ENCODE measurements at regions not wholly inside any gene's neighbourhood (a gene's known extent, or its start where the extent isn't known, plus 50 kb on each side); places are given as distances from the start of the nearest gene placed in this dataset.

- no peaks in the 10 kb centered on the region for H3K9me3 Mint-ChIP-seq
Observed at GRCh38 chr5:164175083-164175482, 669.7 kb downstream of the MAT2B start.

GRCh38 chr5:164179406-164179805, 674.0 kb downstream of the MAT2B start:
- no peaks in the 10 kb centered on the region for H3K36me3 Mint-ChIP-seq (ENCODE audit: low read depth)
- H3K27me3 Mint-ChIP-seq (ENCODE audit: low read depth) = no peaks in the 10 kb centered on the region
- H3K4me1 Mint-ChIP-seq (ENCODE audit: low read depth) = no peaks in the 10 kb centered on the region
- no peak overlapping the region for H3K4me3 Mint-ChIP-seq
- no peak overlapping the region for H3K27ac Mint-ChIP-seq
- no peaks in the 10 kb centered on the region for H3K9me3 Mint-ChIP-seq
- DNase-seq (ENCODE audit: low spot score) = no peak

More at GRCh38 chr5:164175083-164175482, 669.7 kb downstream of the MAT2B start:
- H3K27me3 Mint-ChIP-seq (ENCODE audit: low read depth) = no peaks in the 10 kb centered on the region
- no peak for DNase-seq (ENCODE audit: low spot score)
- H3K4me1 Mint-ChIP-seq (ENCODE audit: low read depth) = no peaks in the 10 kb centered on the region
- no peak overlapping the region for H3K27ac Mint-ChIP-seq
- no peak overlapping the region for H3K4me3 Mint-ChIP-seq
- no peaks in the 10 kb centered on the region for H3K36me3 Mint-ChIP-seq (ENCODE audit: low read depth)

GRCh38 chr5:164181604-164182003, 676.2 kb downstream of the MAT2B start:
- no peaks in the 10 kb centered on the region for H3K9me3 Mint-ChIP-seq
- H3K4me3 Mint-ChIP-seq = no peak overlapping the region
- DNase-seq (ENCODE audit: low spot score) = no peak
- no peaks in the 10 kb centered on the region for H3K27me3 Mint-ChIP-seq (ENCODE audit: low read depth)
- H3K4me1 Mint-ChIP-seq (ENCODE audit: low read depth) = no peaks in the 10 kb centered on the region
- no peaks in the 10 kb centered on the region for H3K36me3 Mint-ChIP-seq (ENCODE audit: low read depth)
- H3K27ac Mint-ChIP-seq = no peak overlapping the region

GRCh38 chr5:164184158-164184557, 678.7 kb downstream of the MAT2B start:
- Mint-ChIP-seq H3K4me3 (no peak overlapping the region), H3K4me1 (ENCODE audit: low read depth) (no peaks in the 10 kb centered on the region), H3K27ac (no peak overlapping the region), H3K27me3 (ENCODE audit: low read depth) (no peaks in the 10 kb centered on the region), H3K36me3 (ENCODE audit: low read depth) (no peaks in the 10 kb centered on the region), H3K9me3 (no peaks in the 10 kb centered on the region)
- DNase-seq (ENCODE audit: low spot score) = no peak

- Mint-ChIP-seq H3K36me3 (ENCODE audit: low read depth) (no peaks in the 10 kb centered on the region), H3K27ac (no peak overlapping the region), H3K27me3 (ENCODE audit: low read depth) (no peaks in the 10 kb centered on the region), H3K4me3 (no peak overlapping the region), H3K4me1 (ENCODE audit: low read depth) (no peaks in the 10 kb centered on the region), H3K9me3 (no peaks in the 10 kb centered on the region)
- DNase-seq (ENCODE audit: low spot score) = no peak
Observed at GRCh38 chr5:164185000-164185399, 679.6 kb downstream of the MAT2B start.

- H3K4me1 Mint-ChIP-seq (ENCODE audit: low read depth) = no peaks in the 10 kb centered on the region
- DNase-seq (ENCODE audit: low spot score) = no peak
- H3K27me3 Mint-ChIP-seq (ENCODE audit: low read depth) = no peaks in the 10 kb centered on the region
- no peak overlapping the region for H3K4me3 Mint-ChIP-seq
- no peaks in the 10 kb centered on the region for H3K36me3 Mint-ChIP-seq (ENCODE audit: low read depth)
- H3K9me3 Mint-ChIP-seq = no peaks in the 10 kb centered on the region
- no peak overlapping the region for H3K27ac Mint-ChIP-seq
Observed at GRCh38 chr5:164186550-164186949, 681.1 kb downstream of the MAT2B start.

- Mint-ChIP-seq H3K4me1 (ENCODE audit: low read depth) (no peaks in the 10 kb centered on the region), H3K4me3 (no peak overlapping the region)
- DNase-seq (ENCODE audit: low spot score) = no peak
Observed at GRCh38 chr5:164187785-164188184, 682.4 kb downstream of the MAT2B start.

GRCh38 chr5:164188733-164189148, 683.3 kb downstream of the MAT2B start:
- no peaks in the 10 kb centered on the region for H3K4me1 Mint-ChIP-seq (ENCODE audit: low read depth)
- H3K9me3 Mint-ChIP-seq = peaks cover 1% of the 10 kb centered on the region
- no peak for DNase-seq (ENCODE audit: low spot score)
- H3K36me3 Mint-ChIP-seq (ENCODE audit: low read depth) = no peaks in the 10 kb centered on the region
- no peak overlapping the region for H3K4me3 Mint-ChIP-seq
- no peaks in the 10 kb centered on the region for H3K27me3 Mint-ChIP-seq (ENCODE audit: low read depth)
- H3K27ac Mint-ChIP-seq = no peak overlapping the region

More at GRCh38 chr5:164187785-164188184, 682.4 kb downstream of the MAT2B start:
- Mint-ChIP-seq H3K27me3 (ENCODE audit: low read depth) (no peaks in the 10 kb centered on the region), H3K36me3 (ENCODE audit: low read depth) (no peaks in the 10 kb centered on the region), H3K9me3 (no peaks in the 10 kb centered on the region), H3K27ac (no peak overlapping the region)

- no peak for DNase-seq (ENCODE audit: low spot score)
- H3K27ac Mint-ChIP-seq = no peak overlapping the region
- H3K4me1 Mint-ChIP-seq (ENCODE audit: low read depth) = no peaks in the 10 kb centered on the region
- peaks cover 12% of the 10 kb centered on the region for H3K9me3 Mint-ChIP-seq
- H3K27me3 Mint-ChIP-seq (ENCODE audit: low read depth) = no peaks in the 10 kb centered on the region
- H3K4me3 Mint-ChIP-seq = no peak overlapping the region
- no peaks in the 10 kb centered on the region for H3K36me3 Mint-ChIP-seq (ENCODE audit: low read depth)
Observed at GRCh38 chr5:164191240-164191639, 685.8 kb downstream of the MAT2B start.

GRCh38 chr5:164202338-164202737, 696.9 kb downstream of the MAT2B start:
- no peak for DNase-seq (ENCODE audit: low spot score)
- Mint-ChIP-seq H3K9me3 (no peaks in the 10 kb centered on the region), H3K27me3 (ENCODE audit: low read depth) (no peaks in the 10 kb centered on the region), H3K36me3 (ENCODE audit: low read depth) (no peaks in the 10 kb centered on the region), H3K27ac (no peak overlapping the region), H3K4me3 (no peak overlapping the region), H3K4me1 (ENCODE audit: low read depth) (no peaks in the 10 kb centered on the region)

GRCh38 chr5:164203581-164204225, 698.3 kb downstream of the MAT2B start:
- Mint-ChIP-seq H3K27ac (no peak overlapping the region), H3K4me3 (no peak overlapping the region), H3K4me1 (ENCODE audit: low read depth) (no peaks in the 10 kb centered on the region), H3K9me3 (no peaks in the 10 kb centered on the region), H3K36me3 (ENCODE audit: low read depth) (no peaks in the 10 kb centered on the region), H3K27me3 (ENCODE audit: low read depth) (no peaks in the 10 kb centered on the region)
- DNase-seq (ENCODE audit: low spot score) = no peak

GRCh38 chr5:164204338-164204946, 699.0 kb downstream of the MAT2B start:
- no peaks in the 10 kb centered on the region for H3K27me3 Mint-ChIP-seq (ENCODE audit: low read depth)
- DNase-seq (ENCODE audit: low spot score) = no peak
- H3K36me3 Mint-ChIP-seq (ENCODE audit: low read depth) = no peaks in the 10 kb centered on the region
- no peak overlapping the region for H3K4me3 Mint-ChIP-seq
- H3K9me3 Mint-ChIP-seq = no peaks in the 10 kb centered on the region
- no peak overlapping the region for H3K27ac Mint-ChIP-seq
- H3K4me1 Mint-ChIP-seq (ENCODE audit: low read depth) = no peaks in the 10 kb centered on the region

- H3K9me3 Mint-ChIP-seq = peaks cover 4% of the 10 kb centered on the region
- no peaks in the 10 kb centered on the region for H3K27me3 Mint-ChIP-seq (ENCODE audit: low read depth)
- H3K36me3 Mint-ChIP-seq (ENCODE audit: low read depth) = no peaks in the 10 kb centered on the region
- H3K4me1 Mint-ChIP-seq (ENCODE audit: low read depth) = no peaks in the 10 kb centered on the region
- no peak overlapping the region for H3K4me3 Mint-ChIP-seq
- DNase-seq (ENCODE audit: low spot score) = no peak
- H3K27ac Mint-ChIP-seq = no peak overlapping the region
Observed at GRCh38 chr5:164206196-164206595, 700.8 kb downstream of the MAT2B start.

GRCh38 chr5:164207646-164208045, 702.2 kb downstream of the MAT2B start:
- Mint-ChIP-seq H3K36me3 (ENCODE audit: low read depth) (no peaks in the 10 kb centered on the region), H3K27ac (no peak overlapping the region), H3K27me3 (ENCODE audit: low read depth) (no peaks in the 10 kb centered on the region), H3K4me3 (no peak overlapping the region), H3K4me1 (ENCODE audit: low read depth) (no peaks in the 10 kb centered on the region), H3K9me3 (peaks cover 4% of the 10 kb centered on the region)
- no peak for DNase-seq (ENCODE audit: low spot score)

GRCh38 chr5:164210491-164210890, 705.1 kb downstream of the MAT2B start:
- H3K9me3 Mint-ChIP-seq = peaks cover 4% of the 10 kb centered on the region

More at GRCh38 chr5:164210491-164210890, 705.1 kb downstream of the MAT2B start:
- Mint-ChIP-seq H3K4me1 (ENCODE audit: low read depth) (no peaks in the 10 kb centered on the region), H3K36me3 (ENCODE audit: low read depth) (no peaks in the 10 kb centered on the region), H3K27ac (no peak overlapping the region), H3K4me3 (no peak overlapping the region), H3K27me3 (ENCODE audit: low read depth) (no peaks in the 10 kb centered on the region)
- DNase-seq (ENCODE audit: low spot score) = no peak
